BJ (cell line): ENCODE measurements at regions not wholly inside any gene's neighbourhood (a gene's known extent, or its start where the extent isn't known, plus 50 kb on each side); places are given as distances from the start of the nearest gene placed in this dataset.

ENCODE experiments used
- CTCF ChIA-PET: fragments of 350-600 bp; formaldehyde crosslinking; extraction: SDS; loops from one replicate; lab custom pipeline; 2021; ENCODE audit warnings: antibody characterized with exemption, inconsistent platforms; lab: Yijun Ruan, JAX
- POLR2A ChIA-PET: fragments of 300-600 bp; sonication (Branson Sonifier 250); formaldehyde crosslinking; extraction: SDS; loops from one replicate; lab custom pipeline; 2021; ENCODE audit warnings: antibody characterized with exemption; lab: Charles Lee
- DNase-seq: peaks from one replicate; pipeline ENCODE4 v3.0.0-alpha.2; 2011; ENCODE audit warnings: low read depth
- H3K27me3 ChIP-seq: 2 replicates; pipeline ENCODE4 v1.6.0; 2011; ENCODE audit warnings: low read length; ENCODE audit not compliant: control insufficient read depth, insufficient read depth
- H3K36me3 ChIP-seq: 2 replicates; pipeline ENCODE4 v1.5.1; 2011; ENCODE audit warnings: low read length; ENCODE audit not compliant: control insufficient read depth, insufficient read depth
- H3K4me3 ChIP-seq: 2 replicates; pipeline ENCODE4 v1.5.1; 2011; ENCODE audit warnings: low read depth, mild to moderate bottlenecking, control low read depth, low read length
- CTCF ChIP-seq: IDR thresholded peaks from 2 replicates; pipeline ENCODE4 v1.5.1; 2011; ENCODE audit warnings: low read depth, mild to moderate bottlenecking, control low read depth, inconsistent platforms, low read length, moderate library complexity; ENCODE audit not compliant: insufficient read depth

- POLR2A ChIA-PET = no interaction called here
- CTCF ChIA-PET = interaction anchor here (1.3 kb wide), 1 partner anchor 20 kb away, joined by 3 read pairs; no protein-coding TSS in a partner anchor
- DNase-seq = no peak
- Histone ChIP-seq H3K4me3 (no peak overlapping the region), H3K27me3 (peaks cover 2% of the 10 kb centered on the region), H3K36me3 (no peaks in the 10 kb centered on the region)
- TF ChIP-seq CTCF = no peak
Measured at GRCh38 chr16:73356401-73357079, 308.6 kb upstream of the ZFHX3 start.

GRCh38 chr16:73355981-73356380 lies 308.1 kb upstream of the ZFHX3 start:
- no peak for DNase-seq
- peaks cover 2% of the 10 kb centered on the region for H3K27me3 ChIP-seq
- POLR2A ChIA-PET = no interaction called here
- H3K4me3 ChIP-seq = no peak overlapping the region
- H3K36me3 ChIP-seq = no peaks in the 10 kb centered on the region
- CTCF ChIA-PET = interaction anchor here (1.3 kb wide), 1 partner anchor 21 kb away, joined by 3 read pairs; no protein-coding TSS in a partner anchor
- TF ChIP-seq CTCF = no peak

- TF ChIP-seq CTCF = no peak
Measured at GRCh38 chr16:73354434-73354833, 306.5 kb upstream of the ZFHX3 start.

GRCh38 chr16:73350707-73351452 lies 303.0 kb upstream of the ZFHX3 start:
- Histone ChIP-seq H3K27me3 (peaks cover 2% of the 10 kb centered on the region; the same call in 1 of the 2 replicates), H3K36me3 (no peaks in the 10 kb centered on the region), H3K4me3 (no peak overlapping the region)
- ChIA-PET CTCF (interaction anchor here (1.0 kb wide), 1 partner anchor 13 kb away, joined by 3 read pairs; no protein-coding TSS in a partner anchor), POLR2A (no interaction called here)
- TF ChIP-seq CTCF = no peak
- no peak for DNase-seq

More at GRCh38 chr16:73354434-73354833, 306.5 kb upstream of the ZFHX3 start:
- Histone ChIP-seq H3K27me3 (peaks cover 2% of the 10 kb centered on the region), H3K4me3 (no peak overlapping the region), H3K36me3 (no peaks in the 10 kb centered on the region)
- ChIA-PET POLR2A (no interaction called here), CTCF (no interaction called here)
- DNase-seq = no peak
